KOPT-K1 (cell line): ENCODE measurements at regions not wholly inside any gene's neighbourhood (a gene's known extent, or its start where the extent isn't known, plus 50 kb on each side); places are given as distances from the start of the nearest gene placed in this dataset.

Experiments
- H3K27ac ChIP-seq: fragments of 200-600 bp; sonication (generic); 2 replicates; pipeline ENCODE4 v1.5.1; 2016; ENCODE audit warnings: antibody characterized with exemption, mild to moderate bottlenecking, low read depth, low read length; ENCODE audit not compliant: poor library complexity, severe bottlenecking
- H3K36me3 ChIP-seq: fragments of 200-600 bp; sonication (generic); 2 replicates; pipeline ENCODE4 v1.5.1; 2017; ENCODE audit warnings: antibody characterized with exemption, mild to moderate bottlenecking, low read length, moderate library complexity; ENCODE audit not compliant: insufficient read depth
- H3K9me3 ChIP-seq: fragments of 200-600 bp; sonication (generic); 2 replicates; pipeline ENCODE4 v1.5.1; 2017; ENCODE audit warnings: antibody characterized with exemption, low read length, mild to moderate bottlenecking; ENCODE audit not compliant: insufficient read depth, poor library complexity, severe bottlenecking

DNA sequence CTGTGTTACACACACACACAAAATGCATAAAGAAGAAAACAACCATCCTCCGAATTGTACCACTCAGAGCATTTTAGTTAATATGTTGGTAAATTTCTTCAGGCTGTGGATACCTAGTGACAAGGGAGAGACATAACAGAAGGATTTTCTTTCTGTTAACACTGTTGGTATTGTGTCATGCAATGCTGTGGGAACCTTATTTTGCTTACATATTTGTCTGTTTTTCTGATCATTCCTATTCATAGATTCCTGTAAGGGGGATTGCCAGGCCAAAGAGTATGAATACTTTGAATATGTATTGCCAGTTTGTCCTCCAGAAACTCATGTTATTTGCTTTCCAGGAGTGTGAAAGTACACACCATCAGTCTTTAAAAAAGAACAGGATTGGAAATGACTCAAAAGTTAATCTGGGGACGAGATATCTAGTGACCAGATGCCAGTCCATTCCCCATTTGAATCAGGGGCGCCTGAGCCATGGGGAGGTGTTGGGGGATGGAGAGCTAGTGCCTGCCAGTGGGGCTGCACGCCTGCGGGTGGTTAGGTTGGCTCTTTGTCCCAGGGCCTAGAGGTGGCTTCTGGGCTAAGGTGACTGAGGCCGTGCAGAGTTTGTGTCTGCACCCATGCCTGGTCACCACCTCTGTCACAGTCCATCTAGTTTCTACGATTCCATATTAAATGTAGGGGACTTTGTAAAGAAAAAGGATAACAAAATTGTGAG is 142.0 kb downstream of the PTPN20 start:
- H3K27ac ChIP-seq, result no peak overlapping the region
- no peaks in the 10 kb centered on the region for H3K36me3 ChIP-seq
- H3K9me3 ChIP-seq, result no peaks in the 10 kb centered on the region

GRCh38 chr10:47054974-47055373 is 143.7 kb downstream of the PTPN20 start:
- H3K27ac ChIP-seq, result no peak overlapping the region
- no peaks in the 10 kb centered on the region for H3K36me3 ChIP-seq
- H3K9me3 ChIP-seq, result no peaks in the 10 kb centered on the region

- no peak overlapping the region for H3K27ac ChIP-seq
- H3K36me3 ChIP-seq, result no peaks in the 10 kb centered on the region
- H3K9me3 ChIP-seq, result no peaks in the 10 kb centered on the region
Observed at GRCh38 chr10:47055386-47056246, 144.4 kb downstream of the PTPN20 start.

- Histone ChIP-seq H3K27ac (no peak overlapping the region), H3K9me3 (no peaks in the 10 kb centered on the region), H3K36me3 (no peaks in the 10 kb centered on the region)
Observed at GRCh38 chr10:47056247-47056510, 145.0 kb downstream of the PTPN20 start.

- Histone ChIP-seq H3K27ac (no peak overlapping the region), H3K36me3 (no peaks in the 10 kb centered on the region), H3K9me3 (no peaks in the 10 kb centered on the region)
Observed at GRCh38 chr10:47057471-47057870, 146.2 kb downstream of the PTPN20 start.

- no peaks in the 10 kb centered on the region for H3K9me3 ChIP-seq
Observed at GRCh38 chr10:47058032-47058702, 146.9 kb downstream of the PTPN20 start.

DNA sequence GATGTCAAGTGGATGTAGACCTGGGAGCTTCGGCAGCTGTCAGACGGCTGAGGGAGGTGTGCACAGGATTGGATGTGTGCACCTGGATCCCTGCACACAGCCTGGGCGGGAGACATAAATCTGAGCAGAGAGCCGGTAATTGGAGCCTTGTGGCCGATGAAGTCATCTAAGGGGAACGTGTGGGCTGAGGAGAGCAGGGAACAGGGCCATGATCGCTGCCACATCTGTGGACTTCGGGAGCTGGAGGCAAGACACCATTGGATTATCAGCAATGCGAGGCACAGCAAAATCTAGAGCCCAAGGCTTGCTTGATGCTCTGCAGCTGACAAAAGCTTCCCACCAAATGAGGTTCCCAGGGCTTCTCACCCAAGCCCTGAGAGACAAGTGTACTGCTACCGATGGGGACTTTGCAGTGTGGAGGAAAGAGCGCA is 147.7 kb downstream of the PTPN20 start:
- Histone ChIP-seq H3K27ac (no peak overlapping the region), H3K36me3 (no peaks in the 10 kb centered on the region), H3K9me3 (no peaks in the 10 kb centered on the region)

More at GRCh38 chr10:47058032-47058702, 146.9 kb downstream of the PTPN20 start:
- no peaks in the 10 kb centered on the region for H3K36me3 ChIP-seq
- H3K27ac ChIP-seq, result no peak overlapping the region

DNA sequence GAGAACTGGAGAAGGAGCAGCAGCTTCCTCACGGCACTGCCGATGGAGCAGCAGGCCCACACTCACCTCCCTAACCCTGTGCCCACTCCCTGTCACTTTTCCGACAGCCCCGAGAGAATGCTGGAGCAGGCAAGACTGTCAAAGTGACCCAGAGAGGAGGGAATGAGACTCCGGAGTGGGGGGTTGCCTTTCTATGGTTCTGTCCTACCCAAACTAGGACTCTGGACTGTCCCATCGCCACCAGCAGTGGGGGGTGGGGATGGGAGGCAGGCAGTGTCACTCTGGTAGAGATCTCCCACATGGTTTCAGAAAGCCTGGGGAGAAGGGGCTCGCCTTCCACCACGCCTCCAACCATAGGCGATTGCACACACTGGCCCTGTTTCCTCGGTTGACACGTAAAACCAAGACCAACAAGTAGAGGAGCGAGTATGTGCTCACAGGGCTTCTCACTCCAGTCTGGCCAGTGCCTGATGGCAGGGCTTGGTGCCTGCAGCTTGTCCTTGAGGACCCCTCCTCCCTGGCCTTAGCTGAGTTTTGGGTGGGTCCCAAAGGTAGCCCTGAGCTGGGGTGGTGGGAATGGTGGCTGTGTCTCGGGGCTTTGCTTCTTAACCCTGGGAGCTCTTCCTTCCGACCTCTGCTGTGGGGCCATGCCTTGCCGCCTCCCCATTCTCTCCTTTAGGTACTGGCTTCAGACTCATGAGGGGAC is 148.5 kb downstream of the PTPN20 start:
- Histone ChIP-seq H3K36me3 (no peaks in the 10 kb centered on the region), H3K9me3 (no peaks in the 10 kb centered on the region)

DNA sequence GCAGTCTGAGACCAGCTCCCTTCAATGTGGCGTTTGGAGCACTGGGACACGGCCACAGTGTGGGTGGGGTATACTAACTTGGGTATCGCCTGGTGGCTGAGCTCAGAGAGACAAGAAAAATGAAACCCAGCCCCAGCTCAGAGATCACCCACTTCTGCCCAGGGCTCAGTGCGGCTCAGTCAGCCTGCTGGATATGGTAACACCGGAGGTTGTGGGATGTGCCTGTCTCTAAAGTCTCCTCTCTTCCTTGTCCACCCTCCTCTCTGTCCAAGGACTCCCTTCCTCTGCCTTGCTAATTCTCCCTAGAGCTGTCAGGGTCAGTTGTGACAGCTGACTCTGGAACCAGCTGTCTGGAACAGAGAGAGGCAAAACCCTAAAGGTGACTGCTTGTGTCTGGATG is 149.1 kb downstream of the PTPN20 start:
- H3K9me3 ChIP-seq, result no peaks in the 10 kb centered on the region
- H3K27ac ChIP-seq, result no peak overlapping the region
- no peaks in the 10 kb centered on the region for H3K36me3 ChIP-seq

More for the DNA sequence above, 148.5 kb downstream of the PTPN20 start:
- no peak overlapping the region for H3K27ac ChIP-seq

GRCh38 chr10:47060993-47061500 is 149.8 kb downstream of the PTPN20 start:
- no peaks in the 10 kb centered on the region for H3K9me3 ChIP-seq
- H3K36me3 ChIP-seq, result no peaks in the 10 kb centered on the region
- no peak overlapping the region for H3K27ac ChIP-seq

DNA sequence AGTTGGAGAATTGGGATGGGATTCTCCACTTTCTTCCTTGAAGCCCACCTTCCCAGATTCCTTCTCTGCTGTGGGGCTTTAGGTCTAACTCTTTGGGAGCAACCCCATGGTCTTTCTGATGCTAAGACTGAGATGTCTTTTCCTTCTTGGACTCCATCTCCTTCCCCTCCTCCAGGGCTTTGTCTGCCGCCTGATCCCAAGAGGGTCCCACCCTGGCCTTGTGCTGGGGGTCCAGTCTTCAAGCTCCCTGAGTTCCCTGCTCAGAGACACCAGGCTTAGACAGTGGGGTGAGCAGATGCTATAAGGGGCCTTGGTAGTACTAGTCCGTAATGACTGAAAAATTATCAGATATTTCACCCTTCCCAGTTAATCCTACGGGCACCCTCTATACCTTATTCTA is 150.5 kb downstream of the PTPN20 start:
- H3K36me3 ChIP-seq, result no peaks in the 10 kb centered on the region
- H3K9me3 ChIP-seq, result no peaks in the 10 kb centered on the region
- no peak overlapping the region for H3K27ac ChIP-seq

DNA sequence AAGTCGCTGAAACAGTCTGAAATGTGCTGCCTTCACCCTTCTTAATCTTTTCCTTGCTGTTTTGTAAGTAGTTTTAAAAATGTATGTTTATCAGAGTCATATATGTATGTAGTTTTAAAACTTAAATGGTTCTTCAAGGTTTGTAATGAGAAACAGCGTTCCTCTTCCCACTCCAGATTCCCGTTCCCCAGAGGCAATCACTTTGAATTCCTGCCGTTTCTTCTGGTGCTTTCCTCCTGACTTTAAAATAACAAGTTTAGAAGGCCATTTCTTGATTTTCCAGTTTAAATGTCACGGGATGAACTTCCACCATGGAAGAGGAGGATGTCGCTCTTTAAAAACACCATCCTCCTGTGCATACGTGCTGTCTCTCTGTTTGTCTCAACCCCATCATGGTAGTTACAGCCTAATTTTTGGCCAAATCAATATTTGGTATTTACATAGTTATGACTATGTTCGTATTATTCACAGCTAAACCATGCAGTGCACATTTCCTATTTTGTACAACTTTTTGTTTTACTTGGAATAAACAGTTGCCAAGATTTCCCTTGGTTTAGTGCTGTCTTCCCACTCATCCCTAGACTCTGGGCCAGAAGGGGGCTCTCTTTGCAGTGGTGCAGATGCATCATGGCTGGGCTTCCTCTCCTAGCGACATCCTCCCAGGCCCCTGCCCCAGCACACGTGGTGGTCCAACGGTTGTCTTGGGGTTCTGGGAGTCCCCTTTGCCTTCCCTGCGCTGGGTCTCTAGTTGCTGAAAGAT is 151.4 kb downstream of the PTPN20 start:
- H3K9me3 ChIP-seq, result no peaks in the 10 kb centered on the region
- H3K27ac ChIP-seq, result peak overlapping the region; percentile 20
- no peaks in the 10 kb centered on the region for H3K36me3 ChIP-seq

- H3K36me3 ChIP-seq, result no peaks in the 10 kb centered on the region
- H3K9me3 ChIP-seq, result no peaks in the 10 kb centered on the region
- no peak overlapping the region for H3K27ac ChIP-seq
Observed at GRCh38 chr10:47063858-47064257, 152.6 kb downstream of the PTPN20 start.

- Histone ChIP-seq H3K27ac (no peak overlapping the region), H3K36me3 (no peaks in the 10 kb centered on the region), H3K9me3 (no peaks in the 10 kb centered on the region)
Observed at GRCh38 chr10:47065903-47066302, 154.7 kb downstream of the PTPN20 start.
